ENCODE measurements at regions not wholly inside any gene's neighbourhood (a gene's known extent, or its start where the extent isn't known, plus 50 kb on each side); places are given as distances from the start of the nearest gene placed in this dataset.

DNA sequence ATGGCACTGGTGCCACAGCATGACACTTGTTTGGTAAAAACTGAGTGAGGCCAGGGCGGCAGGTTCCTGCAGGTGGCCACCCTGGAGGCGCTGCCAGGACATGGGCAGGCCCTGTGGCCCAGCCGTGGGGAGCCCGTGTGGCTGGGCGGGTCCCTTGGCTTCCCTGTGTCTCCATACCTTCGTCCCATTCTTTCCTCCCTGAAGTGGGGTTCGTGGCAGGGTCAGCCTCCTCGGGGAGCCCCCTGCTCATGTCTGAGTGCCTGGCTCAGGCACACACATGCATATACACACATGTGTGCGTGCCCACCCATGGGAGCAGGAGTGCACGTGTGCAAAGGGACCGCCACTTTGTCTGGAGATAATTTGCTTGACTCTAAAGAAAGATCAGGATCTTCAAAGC lies 86.5 kb upstream of the HDAC4 start:
- no peak overlapping the region for H3K27ac ChIP-seq
- no peaks in the 10 kb centered on the region for H3K36me3 ChIP-seq
- no peak overlapping the region for H3K4me3 ChIP-seq
- no peak for DNase-seq (ENCODE audit: low spot score in 2 of 2)
- H3K4me1 ChIP-seq = no peaks in the 10 kb centered on the region
- H3K27me3 ChIP-seq = peaks cover 5% of the 10 kb centered on the region
- WGBS = 76% methylated on average over 11 of the region's 11 CpGs
- H3K9me3 ChIP-seq = no peaks in the 10 kb centered on the region
- TF ChIP-seq EP300 (IDR thresholded peaks at IDR 0.05) (no peak), POLR2A (IDR thresholded peaks at IDR 0.05) (no peak), POLR2AphosphoS5 (IDR thresholded peaks at IDR 0.05) (no peak)
- TF ChIP-seq, protein P1, sequence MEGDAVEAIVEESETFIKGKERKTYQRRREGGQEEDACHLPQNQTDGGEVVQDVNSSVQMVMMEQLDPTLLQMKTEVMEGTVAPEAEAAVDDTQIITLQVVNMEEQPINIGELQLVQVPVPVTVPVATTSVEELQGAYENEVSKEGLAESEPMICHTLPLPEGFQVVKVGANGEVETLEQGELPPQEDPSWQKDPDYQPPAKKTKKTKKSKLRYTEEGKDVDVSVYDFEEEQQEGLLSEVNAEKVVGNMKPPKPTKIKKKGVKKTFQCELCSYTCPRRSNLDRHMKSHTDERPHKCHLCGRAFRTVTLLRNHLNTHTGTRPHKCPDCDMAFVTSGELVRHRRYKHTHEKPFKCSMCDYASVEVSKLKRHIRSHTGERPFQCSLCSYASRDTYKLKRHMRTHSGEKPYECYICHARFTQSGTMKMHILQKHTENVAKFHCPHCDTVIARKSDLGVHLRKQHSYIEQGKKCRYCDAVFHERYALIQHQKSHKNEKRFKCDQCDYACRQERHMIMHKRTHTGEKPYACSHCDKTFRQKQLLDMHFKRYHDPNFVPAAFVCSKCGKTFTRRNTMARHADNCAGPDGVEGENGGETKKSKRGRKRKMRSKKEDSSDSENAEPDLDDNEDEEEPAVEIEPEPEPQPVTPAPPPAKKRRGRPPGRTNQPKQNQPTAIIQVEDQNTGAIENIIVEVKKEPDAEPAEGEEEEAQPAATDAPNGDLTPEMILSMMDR (IDR thresholded peaks at IDR 0.05) = no peak

- Histone ChIP-seq H3K4me1 (no peaks in the 10 kb centered on the region), H3K27me3 (peaks cover 5% of the 10 kb centered on the region)
- WGBS = 77% methylated on average over 3 of the region's 3 CpGs
These were observed 84.8 kb upstream of the HDAC4 start for GRCh38 chr2:239485622-239486021.

GRCh38 chr2:239484571-239485355 lies 83.9 kb upstream of the HDAC4 start:
- Histone ChIP-seq H3K4me1 (no peaks in the 10 kb centered on the region), H3K27ac (no peak overlapping the region), H3K9me3 (no peaks in the 10 kb centered on the region), H3K27me3 (peaks cover 5% of the 10 kb centered on the region), H3K4me3 (no peak overlapping the region), H3K36me3 (no peaks in the 10 kb centered on the region)
- 97% methylated on average over 22 of the region's 22 CpGs for WGBS
- no peak for TF ChIP-seq POLR2AphosphoS5 (IDR thresholded peaks at IDR 0.05)
- TF ChIP-seq, protein P1 (IDR thresholded peaks at IDR 0.05) = no peak
- no peak for TF ChIP-seq POLR2A (IDR thresholded peaks at IDR 0.05)
- no peak for TF ChIP-seq EP300 (IDR thresholded peaks at IDR 0.05)
- DNase-seq (ENCODE audit: low spot score in 2 of 2) = no peak

More at GRCh38 chr2:239485622-239486021, 84.8 kb upstream of the HDAC4 start:
- no peak overlapping the region for H3K4me3 ChIP-seq
- no peaks in the 10 kb centered on the region for H3K9me3 ChIP-seq
- DNase-seq (ENCODE audit: low spot score in 2 of 2) = no peak
- H3K27ac ChIP-seq = no peak overlapping the region
- no peaks in the 10 kb centered on the region for H3K36me3 ChIP-seq
- TF ChIP-seq POLR2A (IDR thresholded peaks at IDR 0.05) (no peak), EP300 (IDR thresholded peaks at IDR 0.05) (no peak), POLR2AphosphoS5 (IDR thresholded peaks at IDR 0.05) (no peak)
- TF ChIP-seq, protein P1 (IDR thresholded peaks at IDR 0.05) = no peak

- H3K9me3 ChIP-seq = no peaks in the 10 kb centered on the region
- no peak overlapping the region for H3K4me3 ChIP-seq
- WGBS = 60% methylated on average over 31 of the region's 38 CpGs
- H3K36me3 ChIP-seq = no peaks in the 10 kb centered on the region
- TF ChIP-seq POLR2A (IDR thresholded peaks at IDR 0.05) = no peak
- TF ChIP-seq POLR2AphosphoS5 (IDR thresholded peaks at IDR 0.05) = no peak
- TF ChIP-seq, protein P1 (IDR thresholded peaks at IDR 0.05) = no peak
- TF ChIP-seq EP300 (IDR thresholded peaks at IDR 0.05) = no peak
- no peak for DNase-seq (ENCODE audit: low spot score in 2 of 2)
- H3K27ac ChIP-seq = no peak overlapping the region
- peaks cover 5% of the 10 kb centered on the region for H3K27me3 ChIP-seq
- H3K4me1 ChIP-seq = no peaks in the 10 kb centered on the region
These were observed 82.2 kb upstream of the HDAC4 start for GRCh38 chr2:239482778-239483712.

GRCh38 chr2:239479471-239479870 lies 78.7 kb upstream of the HDAC4 start:
- Histone ChIP-seq H3K27ac (no peak overlapping the region), H3K4me3 (no peak overlapping the region), H3K4me1 (no peaks in the 10 kb centered on the region), H3K36me3 (no peaks in the 10 kb centered on the region), H3K9me3 (no peaks in the 10 kb centered on the region), H3K27me3 (peaks cover 5% of the 10 kb centered on the region)
- 85% methylated on average over 3 of the region's 5 CpGs for WGBS
- TF ChIP-seq, protein P1 (IDR thresholded peaks at IDR 0.05) = no peak
- DNase-seq (ENCODE audit: low spot score in 2 of 2) = no peak

All from suprapubic skin (tissue), 4 donors.